ENCODE measurements at regions not wholly inside any gene's neighbourhood (a gene's known extent, or its start where the extent isn't known, plus 50 kb on each side); places are given as distances from the start of the nearest gene placed in this dataset.
"Not testable (repeated sequence)": the region's sequence is repeated elsewhere in the genome, so short reads cannot be mapped to it uniquely, and the experiment has no call there.

GRCh38 chr15:21735837-21736236 is 141.7 kb downstream of the POTEB start:
- H3K4me3 Mint-ChIP-seq; CTCF ChIA-PET; H3K9me3 Mint-ChIP-seq; H3K27me3 Mint-ChIP-seq (ENCODE audit: low read depth); H3K36me3 Mint-ChIP-seq (ENCODE audit: low read depth); intact Hi-C loops (cut with micrococcal nuclease); H3K27ac Mint-ChIP-seq; DNase-seq; H3K4me1 Mint-ChIP-seq (ENCODE audit: low read depth): not testable (repeated sequence)

GRCh38 chr15:21735368-21735767 is 142.2 kb downstream of the POTEB start:
- CTCF ChIA-PET; intact Hi-C loops (cut with micrococcal nuclease); DNase-seq; H3K27ac Mint-ChIP-seq; H3K9me3 Mint-ChIP-seq; H3K4me1 Mint-ChIP-seq (ENCODE audit: low read depth); H3K36me3 Mint-ChIP-seq (ENCODE audit: low read depth); H3K27me3 Mint-ChIP-seq (ENCODE audit: low read depth); H3K4me3 Mint-ChIP-seq: not testable (repeated sequence)

GRCh38 chr15:21731496-21731895 is 146.0 kb downstream of the POTEB start:
- H3K9me3 Mint-ChIP-seq; DNase-seq; H3K4me1 Mint-ChIP-seq (ENCODE audit: low read depth); H3K27ac Mint-ChIP-seq; intact Hi-C loops (cut with micrococcal nuclease); H3K27me3 Mint-ChIP-seq (ENCODE audit: low read depth); H3K36me3 Mint-ChIP-seq (ENCODE audit: low read depth); H3K4me3 Mint-ChIP-seq; CTCF ChIA-PET: not testable (repeated sequence)

- H3K27me3 Mint-ChIP-seq (ENCODE audit: low read depth); H3K36me3 Mint-ChIP-seq (ENCODE audit: low read depth); H3K9me3 Mint-ChIP-seq; DNase-seq; H3K4me1 Mint-ChIP-seq (ENCODE audit: low read depth); H3K27ac Mint-ChIP-seq; H3K4me3 Mint-ChIP-seq; CTCF ChIA-PET; intact Hi-C loops (cut with micrococcal nuclease): not testable (repeated sequence)
Measured at GRCh38 chr15:21730427-21731405, 146.8 kb downstream of the POTEB start.

- intact Hi-C loops (cut with micrococcal nuclease); DNase-seq; H3K27ac Mint-ChIP-seq; CTCF ChIA-PET; H3K4me1 Mint-ChIP-seq (ENCODE audit: low read depth); H3K27me3 Mint-ChIP-seq (ENCODE audit: low read depth); H3K36me3 Mint-ChIP-seq (ENCODE audit: low read depth); H3K4me3 Mint-ChIP-seq; H3K9me3 Mint-ChIP-seq: not testable (repeated sequence)
Measured at GRCh38 chr15:21724988-21725387, 152.5 kb downstream of the POTEB start.

- H3K4me1 Mint-ChIP-seq (ENCODE audit: low read depth); intact Hi-C loops (cut with micrococcal nuclease); H3K9me3 Mint-ChIP-seq; H3K27me3 Mint-ChIP-seq (ENCODE audit: low read depth); H3K4me3 Mint-ChIP-seq; H3K36me3 Mint-ChIP-seq (ENCODE audit: low read depth); CTCF ChIA-PET; H3K27ac Mint-ChIP-seq; DNase-seq: not testable (repeated sequence)
Measured at GRCh38 chr15:21721115-21721514, 156.4 kb downstream of the POTEB start.

GRCh38 chr15:21718779-21719178 is 158.8 kb downstream of the POTEB start:
- H3K4me1 Mint-ChIP-seq (ENCODE audit: low read depth); H3K27me3 Mint-ChIP-seq (ENCODE audit: low read depth); DNase-seq; H3K9me3 Mint-ChIP-seq; H3K36me3 Mint-ChIP-seq (ENCODE audit: low read depth); intact Hi-C loops (cut with micrococcal nuclease); H3K4me3 Mint-ChIP-seq; CTCF ChIA-PET; H3K27ac Mint-ChIP-seq: not testable (repeated sequence)

- H3K27ac Mint-ChIP-seq; H3K36me3 Mint-ChIP-seq (ENCODE audit: low read depth); H3K4me3 Mint-ChIP-seq; H3K9me3 Mint-ChIP-seq; H3K4me1 Mint-ChIP-seq (ENCODE audit: low read depth); CTCF ChIA-PET; intact Hi-C loops (cut with micrococcal nuclease); DNase-seq; H3K27me3 Mint-ChIP-seq (ENCODE audit: low read depth): not testable (repeated sequence)
Measured at GRCh38 chr15:21718108-21718507, 159.4 kb downstream of the POTEB start.

- H3K9me3 Mint-ChIP-seq; DNase-seq; H3K36me3 Mint-ChIP-seq (ENCODE audit: low read depth); CTCF ChIA-PET; H3K4me3 Mint-ChIP-seq; H3K27ac Mint-ChIP-seq; intact Hi-C loops (cut with micrococcal nuclease); H3K27me3 Mint-ChIP-seq (ENCODE audit: low read depth); H3K4me1 Mint-ChIP-seq (ENCODE audit: low read depth): not testable (repeated sequence)
Measured at GRCh38 chr15:21717661-21718060, 159.9 kb downstream of the POTEB start.

GRCh38 chr15:21705480-21705879 is 172.1 kb downstream of the POTEB start:
- H3K4me1 Mint-ChIP-seq (ENCODE audit: low read depth); H3K27me3 Mint-ChIP-seq (ENCODE audit: low read depth); H3K9me3 Mint-ChIP-seq; CTCF ChIA-PET; DNase-seq; H3K27ac Mint-ChIP-seq; intact Hi-C loops (cut with micrococcal nuclease); H3K4me3 Mint-ChIP-seq; H3K36me3 Mint-ChIP-seq (ENCODE audit: low read depth): not testable (repeated sequence)

- H3K4me1 Mint-ChIP-seq (ENCODE audit: low read depth); H3K36me3 Mint-ChIP-seq (ENCODE audit: low read depth); H3K9me3 Mint-ChIP-seq; CTCF ChIA-PET; H3K27me3 Mint-ChIP-seq (ENCODE audit: low read depth); H3K4me3 Mint-ChIP-seq; H3K27ac Mint-ChIP-seq; DNase-seq; intact Hi-C loops (cut with micrococcal nuclease): not testable (repeated sequence)
Measured at GRCh38 chr15:21698620-21699019, 178.9 kb downstream of the POTEB start.

GRCh38 chr15:21695089-21695488 is 182.4 kb downstream of the POTEB start:
- H3K27me3 Mint-ChIP-seq (ENCODE audit: low read depth); CTCF ChIA-PET; intact Hi-C loops (cut with micrococcal nuclease); DNase-seq; H3K4me1 Mint-ChIP-seq (ENCODE audit: low read depth); H3K4me3 Mint-ChIP-seq; H3K27ac Mint-ChIP-seq; H3K9me3 Mint-ChIP-seq; H3K36me3 Mint-ChIP-seq (ENCODE audit: low read depth): not testable (repeated sequence)

GRCh38 chr15:21692471-21693102 is 184.9 kb downstream of the POTEB start:
- H3K4me3 Mint-ChIP-seq; H3K27me3 Mint-ChIP-seq (ENCODE audit: low read depth); DNase-seq; CTCF ChIA-PET; intact Hi-C loops (cut with micrococcal nuclease); H3K9me3 Mint-ChIP-seq; H3K27ac Mint-ChIP-seq; H3K36me3 Mint-ChIP-seq (ENCODE audit: low read depth); H3K4me1 Mint-ChIP-seq (ENCODE audit: low read depth): not testable (repeated sequence)

All from activated naive CD4-positive, alpha-beta T cell treated with anti-CD3 and anti-CD28 coated beads for 36 hours (primary cell).